ENCODE measurements at regions not wholly inside any gene's neighbourhood (a gene's known extent, or its start where the extent isn't known, plus 50 kb on each side); places are given as distances from the start of the nearest gene placed in this dataset.

GRCh38 chr12:65597527-65597926, 226.8 kb upstream of the HMGA2 start:
- no peak overlapping the region for H2AFZ ChIP-seq (ENCODE audit: low read depth, low read length)
- H3K4me3 ChIP-seq (replicated peaks in 1 of 3; ENCODE audit: insufficient read depth in 1 of 3, low read depth in 1 of 3, low read length in 3 of 3): no peak overlapping the region
- no peak overlapping the region for H3K9ac ChIP-seq (replicated peaks; ENCODE audit: extremely low read depth, insufficient read depth, low read length)
- dilution Hi-C loops (cut with MboI; ENCODE audit: extremely low pct_ligation_motif_present, low sequenced_read_pairs): no loop called here
- H3K36me3 ChIP-seq (ENCODE audit: control insufficient read depth in 2 of 2, extremely low read depth in 1 of 2, insufficient read depth in 2 of 2, low read length in 2 of 2): no peaks in the 10 kb centered on the region
- H4K20me1 ChIP-seq (replicated peaks; ENCODE audit: control insufficient read depth, extremely low read depth, insufficient read depth, low read length): no peaks in the 10 kb centered on the region
- intact Hi-C loops (cut with micrococcal nuclease): no loop called here
- POLR2A ChIA-PET: no interaction called here
- no peak overlapping the region for H3K27ac ChIP-seq (ENCODE audit: insufficient read depth, low read depth, low read length)
- peaks cover 15% of the 10 kb centered on the region for H3K4me1 ChIP-seq (ENCODE audit: control insufficient read depth, extremely low read depth, insufficient read depth, low read length)
- no peaks in the 10 kb centered on the region for H3K9me3 ChIP-seq (replicated peaks; ENCODE audit: control insufficient read depth, insufficient read depth, low read length)
- FAIRE-seq (peak; percentile 60), DNase-seq (ENCODE audit: low read depth, low spot score) (no peak)
- BruUV-seq (replicated peaks): no TSS peak
- no peaks in the 10 kb centered on the region for H3K27me3 ChIP-seq (ENCODE audit: control insufficient read depth in 2 of 2, insufficient read depth in 2 of 2, low read length in 2 of 2)
- H3K4me2 ChIP-seq (ENCODE audit: insufficient read depth, low read length): no peak overlapping the region
- no peaks in the 10 kb centered on the region for H3K9me1 ChIP-seq (replicated peaks; ENCODE audit: control insufficient read depth, extremely low read depth, insufficient read depth, low read length)
- CTCF ChIA-PET: interaction anchor here (1.0 kb wide), 1 partner anchor 41 kb away, joined by 3 read pairs; no protein-coding TSS in a partner anchor
- TF ChIP-seq GATA2 (IDR thresholded peaks at IDR 0.05; ENCODE audit: insufficient read depth, insufficient read length, low read depth, low read length): peak; percentile 69
- no peak for TF ChIP-seq FOS (IDR thresholded peaks at IDR 0.05; ENCODE audit: borderline replicate concordance, insufficient read depth, low read length)
- H3K79me2 ChIP-seq (ENCODE audit: control insufficient read depth, insufficient read depth, low read length): no peaks in the 10 kb centered on the region

- no peak for FAIRE-seq
- peaks cover 25% of the 10 kb centered on the region for H3K4me1 ChIP-seq (ENCODE audit: control insufficient read depth, extremely low read depth, insufficient read depth, low read length)
- CTCF ChIA-PET: interaction anchor here (1.3 kb wide), 1 partner anchor 42 kb away, joined by 6 read pairs; no protein-coding TSS in a partner anchor
These were observed 225.6 kb upstream of the HMGA2 start for GRCh38 chr12:65598688-65599087.

More at GRCh38 chr12:65598688-65599087, 225.6 kb upstream of the HMGA2 start:
- H3K27ac ChIP-seq (ENCODE audit: insufficient read depth, low read depth, low read length): no peak overlapping the region
- TF ChIP-seq POLR2A (IDR thresholded peaks at IDR 0.05; ENCODE audit: low read depth, low read length): no peak
- TF ChIP-seq MYC (IDR thresholded peaks at IDR 0.05; ENCODE audit: low read depth, low read length): no peak
- no peak for TF ChIP-seq JUN (IDR thresholded peaks at IDR 0.05; ENCODE audit: borderline replicate concordance, insufficient read depth, insufficient read length, low read depth)
- no peak for TF ChIP-seq GATA2 (IDR thresholded peaks at IDR 0.05; ENCODE audit: insufficient read depth, insufficient read length, low read depth, low read length)
- TF ChIP-seq CTCF (IDR thresholded peaks at IDR 0.05; ENCODE audit: extremely low read depth in 1 of 2, insufficient read depth in 1 of 2, low read depth in 1 of 2, low read length in 2 of 2): no peak
- TF ChIP-seq POLR2AphosphoS5 (IDR thresholded peaks at IDR 0.05; ENCODE audit: insufficient read depth, low read depth, low read length): no peak
- no peak for TF ChIP-seq EZH2 (IDR thresholded peaks at IDR 0.05; ENCODE audit: borderline replicate concordance, low read depth, low read length, severe bottlenecking)
- TF ChIP-seq MAX (IDR thresholded peaks at IDR 0.05; ENCODE audit: insufficient read depth, insufficient read length): no peak
- no peak for TF ChIP-seq FOS (IDR thresholded peaks at IDR 0.05; ENCODE audit: borderline replicate concordance, insufficient read depth, low read length)
- no peak overlapping the region for H3K4me3 ChIP-seq (replicated peaks in 1 of 3; ENCODE audit: insufficient read depth in 1 of 3, low read depth in 1 of 3, low read length in 3 of 3)
- intact Hi-C loops (cut with micrococcal nuclease) (no loop called here), dilution Hi-C loops (cut with MboI; ENCODE audit: extremely low pct_ligation_motif_present, low sequenced_read_pairs) (no loop called here)
- no peaks in the 10 kb centered on the region for H4K20me1 ChIP-seq (replicated peaks; ENCODE audit: control insufficient read depth, extremely low read depth, insufficient read depth, low read length)
- no peak for DNase-seq (ENCODE audit: low read depth, low spot score)
- no peak overlapping the region for H3K4me2 ChIP-seq (ENCODE audit: insufficient read depth, low read length)
- H2AFZ ChIP-seq (ENCODE audit: low read depth, low read length): no peak overlapping the region
- H3K9me1 ChIP-seq (replicated peaks; ENCODE audit: control insufficient read depth, extremely low read depth, insufficient read depth, low read length): no peaks in the 10 kb centered on the region
- no TSS peak for BruUV-seq (replicated peaks)
- no peak overlapping the region for H3K9ac ChIP-seq (replicated peaks; ENCODE audit: extremely low read depth, insufficient read depth, low read length)
- no peaks in the 10 kb centered on the region for H3K9me3 ChIP-seq (replicated peaks; ENCODE audit: control insufficient read depth, insufficient read depth, low read length)
- POLR2A ChIA-PET: no interaction called here
- H3K36me3 ChIP-seq (ENCODE audit: control insufficient read depth in 2 of 2, extremely low read depth in 1 of 2, insufficient read depth in 2 of 2, low read length in 2 of 2): no peaks in the 10 kb centered on the region
- no peaks in the 10 kb centered on the region for H3K27me3 ChIP-seq (ENCODE audit: control insufficient read depth in 2 of 2, insufficient read depth in 2 of 2, low read length in 2 of 2)
- peaks cover 2% of the 10 kb centered on the region for H3K79me2 ChIP-seq (ENCODE audit: control insufficient read depth, insufficient read depth, low read length)
